K562 (cell line): ENCODE measurements at regions not wholly inside any gene's neighbourhood (a gene's known extent, or its start where the extent isn't known, plus 50 kb on each side); places are given as distances from the start of the nearest gene placed in this dataset.

Experiments used
- ARID3A ChIP-seq: IDR thresholded peaks from 2 replicates; pipeline ENCODE4 v1.6.1; 2012; ENCODE audit warnings: low read depth, low read length, improper control_type of control experiment, borderline replicate concordance
- DNMT1 ChIP-seq: fragments of 450-650 bp; IDR thresholded peaks from 2 replicates; pipeline ENCODE4 v1.6.1; 2016; ENCODE audit warnings: antibody characterized with exemption, mild to moderate bottlenecking
- ELF4 ChIP-seq: fragments of 450-650 bp; formaldehyde crosslinking; IDR thresholded peaks from 2 replicates; pipeline ENCODE4 v1.4.0; 2022; ENCODE audit warnings: missing genetic modification characterization
- ETV5 ChIP-seq: sonication (generic); formaldehyde crosslinking; IDR thresholded peaks from 2 replicates; pipeline ENCODE4 v1.4.0; 2020; ENCODE audit warnings: low read depth, mild to moderate bottlenecking, missing genetic modification reagents
- HMGN3 ChIP-seq: IDR thresholded peaks from 2 replicates; pipeline ENCODE4 v1.6.1; 2011; ENCODE audit warnings: borderline replicate concordance, low read depth, mild to moderate bottlenecking, mixed read lengths, low read length; ENCODE audit not compliant: insufficient read length; ENCODE audit errors: extremely low read depth
- HSF4 ChIP-seq: fragments of 250-450 bp; sonication (Bioruptor Pico); IDR thresholded peaks from 2 replicates; pipeline ENCODE4 v2.1.2; 2022; ENCODE audit warnings: mild to moderate bottlenecking, moderate library complexity, borderline replicate concordance
- IRF1 ChIP-seq: sonication (generic); formaldehyde crosslinking; IDR thresholded peaks from 2 replicates; pipeline ENCODE4 v1.8.0; 2022; ENCODE audit warnings: missing genetic modification reagents, mild to moderate bottlenecking, borderline replicate concordance
- JUN ChIP-seq, 2 experiments: sonication (generic) in 1 of 2; formaldehyde crosslinking in 1 of 2; IDR thresholded peaks; 2 replicates each; pipeline versions ENCODE4 v1.6.1 to v1.8.0; 2012 to 2022; ENCODE audit warnings: borderline replicate concordance in 2 of 2, mild to moderate bottlenecking in 2 of 2, improper control_type of control experiment in 1 of 2, low read depth in 1 of 2, low read length in 1 of 2, missing genetic modification reagents in 1 of 2
- MAFG ChIP-seq: fragments of 450-650 bp; conservative IDR thresholded peaks from 2 replicates; pipeline ENCODE4 v1.6.1; 2016; ENCODE audit warnings: missing genetic modification characterization, missing compliant biosample characterization
- MLLT1 ChIP-seq, 2 experiments: fragments of 450-650 bp; IDR thresholded peaks; 2 replicates each; pipeline ENCODE4 v1.6.1; 2016
- PML ChIP-seq: IDR thresholded peaks from 2 replicates; pipeline ENCODE4 v1.6.1; 2012; ENCODE audit warnings: low read length, inconsistent platforms
- PRPF4 ChIP-seq: fragments of 200-400 bp; formaldehyde crosslinking; IDR thresholded peaks from one replicate; pipeline ENCODE4 v1.6.1; 2017; ENCODE audit warnings: low read length, low read depth, mild to moderate bottlenecking; ENCODE audit not compliant: insufficient read depth, poor library complexity, severe bottlenecking
- TBL1XR1 ChIP-seq, 2 experiments: IDR thresholded peaks; 2 replicates each; pipeline ENCODE4 v1.6.1; 2012; ENCODE audit warnings: improper control_type of control experiment in 2 of 2, low read length in 2 of 2, mild to moderate bottlenecking in 1 of 2
- UBTF ChIP-seq, 2 experiments: IDR thresholded peaks; 2 replicates each; pipeline ENCODE4 v1.6.1; 2012; ENCODE audit warnings: improper control_type of control experiment in 2 of 2, low read depth in 2 of 2, low read length in 2 of 2, borderline replicate concordance in 1 of 2
- ZBTB2 ChIP-seq: fragments of 450-650 bp; IDR thresholded peaks from 2 replicates; pipeline ENCODE4 v1.6.1; 2016; ENCODE audit warnings: antibody characterized with exemption

- TF ChIP-seq IRF1 (CRISPR knock-in tag) (no peak), HMGN3 (no peak), PRPF4 (no peak), ZBTB2 (no peak), JUN (IDR thresholded peaks at IDR 0.05; ENCODE audit: borderline replicate concordance, low read depth, low read length) (peak; percentile 23; the same call in 1 of the 2 replicates), JUN (CRISPR knock-in tag; IDR thresholded peaks at IDR 0.05; ENCODE audit: borderline replicate concordance) (no peak), HSF4 (CRISPR knock-in tag) (no peak), UBTF (IDR thresholded peaks at IDR 0.05; ENCODE audit: borderline replicate concordance in 1 of 2, low read depth in 2 of 2, low read length in 2 of 2) (no peak), TBL1XR1 (IDR thresholded peaks at IDR 0.05; ENCODE audit: low read length in 2 of 2) (no peak), ARID3A (peak; percentile 30; the same call in 1 of the 2 replicates), PML (no peak), DNMT1 (no peak), MAFG (no peak), MLLT1 (IDR thresholded peaks at IDR 0.05) (no peak), ELF4 (CRISPR knock-in tag) (no peak), ETV5 (CRISPR knock-in tag) (no peak)
Measured at GRCh38 chr2:171244970-171245782, 84.5 kb upstream of the TLK1 start (continued).
